A673 (cell line): ENCODE measurements at regions not wholly inside any gene's neighbourhood (a gene's known extent, or its start where the extent isn't known, plus 50 kb on each side); places are given as distances from the start of the nearest gene placed in this dataset.

Experiments used
- BruUV-seq: library from RNA; stranded (reverse); fragments of 400-500 nt; replicated peaks from 2 replicates; lab custom pipeline; 2021; lab: Mats Ljungman, UMichigan
- CTCF ChIA-PET: fragments of 300-600 bp; sonication (Branson Sonifier 250); formaldehyde crosslinking; loops from one replicate; lab custom pipeline; 2022; ENCODE audit warnings: antibody characterized with exemption; lab: Charles Lee
- POLR2A ChIA-PET: fragments of 300-600 bp; sonication (Branson Sonifier 250); formaldehyde crosslinking; loops from one replicate; lab custom pipeline; 2022; ENCODE audit warnings: antibody characterized with exemption; ENCODE audit not compliant: low non-redundant PET; lab: Charles Lee
- DNase-seq: peaks from one replicate; pipeline ENCODE4 v3.0.0-alpha.2; 2015; ENCODE audit warnings: low spot score
- H3K27ac ChIP-seq: fragments of 200-600 bp; sonication (generic); 2 replicates; pipeline ENCODE4 v1.5.1; 2016; ENCODE audit warnings: mixed run types, low read depth, mild to moderate bottlenecking, mixed read lengths, antibody characterized with exemption, low read length; ENCODE audit not compliant: poor library complexity, severe bottlenecking
- H3K27me3 ChIP-seq: fragments of 200-600 bp; sonication (generic); replicated peaks from 2 replicates; pipeline ENCODE4 v1.6.1; 2017; ENCODE audit warnings: mixed run types, low read depth, mild to moderate bottlenecking, mixed read lengths, antibody characterized with exemption, low read length; ENCODE audit not compliant: insufficient read depth, poor library complexity
- H3K36me3 ChIP-seq: fragments of 200-600 bp; sonication (generic); 2 replicates; pipeline ENCODE4 v1.6.1; 2016; ENCODE audit warnings: mixed run types, mild to moderate bottlenecking, mixed read lengths, antibody characterized with exemption, low read length; ENCODE audit not compliant: insufficient read depth, poor library complexity, severe bottlenecking
- H3K4me1 ChIP-seq: fragments of 200-600 bp; sonication (generic); 2 replicates; pipeline ENCODE4 v1.6.1; 2017; ENCODE audit warnings: mixed run types, mild to moderate bottlenecking, mixed read lengths, antibody characterized with exemption, low read length; ENCODE audit not compliant: insufficient read depth, poor library complexity, severe bottlenecking
- H3K4me3 ChIP-seq: fragments of 200-600 bp; sonication (generic); 2 replicates; pipeline ENCODE4 v1.5.1; 2016; ENCODE audit warnings: low read depth, mixed run types, mild to moderate bottlenecking, mixed read lengths, low read length; ENCODE audit not compliant: poor library complexity, severe bottlenecking
- H3K9me3 ChIP-seq: fragments of 200-600 bp; sonication (generic); 2 replicates; pipeline ENCODE4 v1.6.1; 2016; ENCODE audit warnings: mixed run types, low read depth, mild to moderate bottlenecking, mixed read lengths, antibody characterized with exemption, low read length; ENCODE audit not compliant: poor library complexity, severe bottlenecking
- CTCF ChIP-seq: fragments of 300-800, 200-600 bp; sonication (generic); conservative IDR thresholded peaks from 2 replicates; pipeline ENCODE4 v1.5.1; 2017; ENCODE audit warnings: low read depth, mild to moderate bottlenecking, antibody characterized with exemption, low read length, moderate library complexity, mixed read lengths
- EZH2 ChIP-seq: fragments of 200-600 bp; sonication (generic); IDR thresholded peaks from 2 replicates; pipeline ENCODE4 v1.6.1; 2017; ENCODE audit warnings: borderline replicate concordance, low read depth, mild to moderate bottlenecking, mixed read lengths, antibody characterized with exemption, low read length; ENCODE audit not compliant: poor library complexity, severe bottlenecking
- intact Hi-C: fragments of 100-400 bp; cut with micrococcal nuclease; formaldehyde crosslinking; loops from one replicate; pipeline ENCODE4 v1.10.0; 2022; ENCODE audit not compliant: unreplicated experiment

DNA sequence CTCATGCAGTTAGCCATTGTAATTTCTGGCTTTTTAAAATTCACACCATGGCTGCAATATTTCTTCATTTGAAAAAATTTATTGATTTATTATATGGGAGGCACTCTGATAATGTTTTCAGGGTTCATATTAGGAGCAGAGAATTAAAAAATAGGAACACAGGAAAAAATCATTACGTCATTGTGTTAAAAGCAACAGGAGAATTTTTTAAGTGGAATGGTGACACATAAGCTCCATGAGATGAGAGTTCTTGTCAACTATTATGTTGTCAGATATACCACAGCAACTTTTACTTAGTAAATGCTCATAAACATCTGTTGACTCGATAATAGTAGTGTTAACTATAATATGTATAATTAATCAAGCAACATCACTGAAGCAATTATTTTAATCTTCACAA, 400.1 kb downstream of the TDRD3 start:
- H3K4me3 ChIP-seq, result no peak overlapping the region
- TF ChIP-seq CTCF (no peak), EZH2 (no peak)
- CTCF ChIA-PET, result no interaction called here
- intact Hi-C loops, result no loop called here
- H3K27ac ChIP-seq, result no peak overlapping the region
- BruUV-seq, result no TSS peak
- no peaks in the 10 kb centered on the region for H3K9me3 ChIP-seq
- POLR2A ChIA-PET, result no interaction called here
- no peaks in the 10 kb centered on the region for H3K27me3 ChIP-seq
- H3K4me1 ChIP-seq, result no peaks in the 10 kb centered on the region
- H3K36me3 ChIP-seq, result no peaks in the 10 kb centered on the region
- DNase-seq, result no peak

GRCh38 chr13:60794751-60795150, 397.7 kb downstream of the TDRD3 start:
- no peaks in the 10 kb centered on the region for H3K4me1 ChIP-seq
- ChIA-PET CTCF (no interaction called here), POLR2A (no interaction called here)
- H3K4me3 ChIP-seq, result no peak overlapping the region
- no TSS peak for BruUV-seq
- DNase-seq, result no peak
- H3K36me3 ChIP-seq, result no peaks in the 10 kb centered on the region
- no peaks in the 10 kb centered on the region for H3K9me3 ChIP-seq
- no peak overlapping the region for H3K27ac ChIP-seq
- TF ChIP-seq EZH2 (no peak), CTCF (no peak)
- H3K27me3 ChIP-seq, result no peaks in the 10 kb centered on the region
- intact Hi-C loops, result no loop called here

DNA sequence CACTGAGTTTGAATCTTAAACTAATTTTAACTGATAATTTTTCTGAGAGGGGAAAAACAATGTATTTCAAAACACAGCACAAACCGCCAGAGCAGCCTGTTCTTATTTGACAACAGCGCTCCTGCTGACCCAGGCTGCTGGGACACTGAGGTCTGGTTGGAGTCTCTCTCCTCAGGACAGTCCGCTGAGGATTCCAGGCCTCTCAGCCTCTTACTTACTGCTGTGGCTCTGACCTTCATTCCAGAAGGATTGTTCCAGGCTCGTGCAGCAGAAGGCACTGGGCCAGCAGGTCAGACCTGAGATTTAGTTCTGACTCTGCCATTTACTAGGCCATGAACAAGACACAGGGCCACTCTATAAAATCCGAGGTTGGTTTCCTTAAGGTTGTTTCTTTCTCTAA, 393.6 kb downstream of the TDRD3 start:
- Histone ChIP-seq H3K27me3 (no peaks in the 10 kb centered on the region), H3K4me1 (no peaks in the 10 kb centered on the region), H3K4me3 (no peak overlapping the region), H3K36me3 (no peaks in the 10 kb centered on the region), H3K27ac (no peak overlapping the region), H3K9me3 (no peaks in the 10 kb centered on the region)
- ChIA-PET POLR2A (no interaction called here), CTCF (no interaction called here)
- DNase-seq, result no peak
- intact Hi-C loops, result no loop called here
- no peak for TF ChIP-seq EZH2
- TF ChIP-seq CTCF, result no peak
- no TSS peak for BruUV-seq
